ENCODE measurements at regions not wholly inside any gene's neighbourhood (a gene's known extent, or its start where the extent isn't known, plus 50 kb on each side); places are given as distances from the start of the nearest gene placed in this dataset.

GRCh38 chr7:149624419-149625339, 127.1 kb upstream of the ZNF746 start (continued):
- TF ChIP-seq RFX3 (CRISPR knock-in tag; IDR thresholded peaks at IDR 0.05) (no peak), ZBTB37 (CRISPR knock-in tag; IDR thresholded peaks at IDR 0.05) (no peak), KDM5A (IDR thresholded peaks at IDR 0.05; ENCODE audit: borderline replicate concordance, low read length) (no peak; the same call in 1 of the 2 replicates), RCOR2 (CRISPR knock-in tag; IDR thresholded peaks at IDR 0.05) (no peak), ZNF772 (CRISPR knock-in tag; IDR thresholded peaks at IDR 0.05) (peak; percentile 93; the same call in 1 of the 2 replicates), ZNF180 (CRISPR knock-in tag; IDR thresholded peaks at IDR 0.05; ENCODE audit: borderline replicate concordance, low read depth) (no peak), ZBTB42 (CRISPR knock-in tag; IDR thresholded peaks at IDR 0.05) (no peak), XBP1 (CRISPR knock-in tag; IDR thresholded peaks at IDR 0.05) (no peak), ZNF484 (CRISPR knock-in tag; IDR thresholded peaks at IDR 0.05; ENCODE audit: borderline replicate concordance, low read depth) (no peak), MAFG (CRISPR knock-in tag; IDR thresholded peaks at IDR 0.05) (no peak), DNMT3B (CRISPR knock-in tag; conservative IDR thresholded peaks at IDR 0.05) (no peak), HDAC2 (CRISPR knock-in tag; IDR thresholded peaks at IDR 0.05) (peak; percentile 72; the same call in 1 of the 2 replicates), POLR2G (IDR thresholded peaks at IDR 0.05; ENCODE audit: low read depth, low read length) (peak; percentile 92), HOXD1 (CRISPR knock-in tag; IDR thresholded peaks at IDR 0.05) (no peak; the same call in 1 of the 2 replicates), ELF1 (CRISPR knock-in tag; IDR thresholded peaks at IDR 0.05) (peak; percentile 76), RBFOX2 (IDR thresholded peaks at IDR 0.05; ENCODE audit: low read depth, low read length) (peak; percentile 94), ZBTB1 (CRISPR knock-in tag; IDR thresholded peaks at IDR 0.05; ENCODE audit: borderline replicate concordance) (no peak), ZNF501 (CRISPR knock-in tag; IDR thresholded peaks at IDR 0.05) (no peak; the same call in 1 of the 2 replicates), ZNF782 (CRISPR knock-in tag; IDR thresholded peaks at IDR 0.05; ENCODE audit: borderline replicate concordance) (peak; percentile 93; the same call in 1 of the 2 replicates), ZNF432 (CRISPR knock-in tag; IDR thresholded peaks at IDR 0.05; ENCODE audit: borderline replicate concordance) (no peak), REXO4 (CRISPR knock-in tag; IDR thresholded peaks at IDR 0.05; ENCODE audit: borderline replicate concordance) (no peak), PAXIP1 (CRISPR knock-in tag; conservative IDR thresholded peaks at IDR 0.05) (peak; percentile 40; the same call in 1 of the 2 replicates), NFIB (CRISPR knock-in tag; IDR thresholded peaks at IDR 0.05; ENCODE audit: borderline replicate concordance) (no peak), MTA1 (CRISPR knock-in tag; IDR thresholded peaks at IDR 0.05; ENCODE audit: borderline replicate concordance) (peak; percentile 93), ZNF552 (CRISPR knock-in tag; IDR thresholded peaks at IDR 0.05; ENCODE audit: borderline replicate concordance) (no peak), MBNL3 (CRISPR knock-in tag; conservative IDR thresholded peaks at IDR 0.05) (no peak), IKZF1 (IDR thresholded peaks at IDR 0.05) (no peak)

Measured in HepG2 (cell line).